Tibial nerve (tissue), 4 donors: ENCODE measurements at regions not wholly inside any gene's neighbourhood (a gene's known extent, or its start where the extent isn't known, plus 50 kb on each side); places are given as distances from the start of the nearest gene placed in this dataset.

Experiments used
- DNase-seq, 2 donors: peaks; one replicate each; pipeline ENCODE4 v3.0.0-alpha.2; 2019; ENCODE audit warnings: low spot score in 2 of 2
- H3K27ac ChIP-seq, 4 donors: fragments of 200-600 bp; sonication (generic) in 3 of 4; one replicate each; pipeline ENCODE4 v1.5.1; 2017 to 2019; ENCODE audit warnings: mild to moderate bottlenecking in 1 of 4
- H3K27me3 ChIP-seq, 2 donors: fragments of 200-600 bp; sonication (generic) in 1 of 2; one replicate each; pipeline versions ENCODE4 v1.5.1 to v1.6.0; 2017 to 2019
- H3K36me3 ChIP-seq, 3 donors: fragments of 200-600 bp; sonication (generic); one replicate each; pipeline ENCODE4 v1.5.1; 2018 to 2019
- H3K4me1 ChIP-seq, 4 donors: fragments of 200-600 bp; sonication (generic) in 3 of 4; one replicate each; pipeline ENCODE4 v1.5.1; 2017 to 2019
- H3K4me3 ChIP-seq, 4 donors: fragments of 200-600 bp; sonication (generic) in 3 of 4; one replicate each; pipeline ENCODE4 v1.5.1; 2017 to 2019; ENCODE audit warnings: mild to moderate bottlenecking in 1 of 4, moderate library complexity in 1 of 4
- H3K9me3 ChIP-seq, 4 donors: fragments of 200-600 bp; sonication (generic) in 3 of 4; one replicate each; pipeline ENCODE4 v1.5.1; 2017 to 2019
- CTCF ChIP-seq, 5 experiments: fragments of 200-600 bp in 3 of 5; fragments of 450-650 bp in 2 of 5; sonication (generic) in 3 of 5; IDR thresholded peaks; one replicate each; pipeline ENCODE4 v1.5.1; 2016 to 2019; ENCODE audit warnings: antibody characterized with exemption in 5 of 5, mild to moderate bottlenecking in 3 of 5, moderate library complexity in 2 of 5
- EP300 ChIP-seq, 2 donors: sonication (generic); formaldehyde crosslinking; IDR thresholded peaks; one replicate each; pipeline ENCODE4 v1.6.1; 2017; ENCODE audit warnings: antibody characterized with exemption in 2 of 2, mild to moderate bottlenecking in 1 of 2
- POLR2A ChIP-seq, 2 donors: fragments of 450-650 bp; IDR thresholded peaks; one replicate each; pipeline ENCODE4 v1.6.1; 2017; ENCODE audit warnings: antibody characterized with exemption in 2 of 2, mild to moderate bottlenecking in 2 of 2, moderate library complexity in 2 of 2
- WGBS, 2 donors: methylation state at CpG; one replicate each; pipeline ENCODE4 v1.1.5; 2018; 5-methylcytosine and 5-hydroxymethylcytosine counted together

DNA sequence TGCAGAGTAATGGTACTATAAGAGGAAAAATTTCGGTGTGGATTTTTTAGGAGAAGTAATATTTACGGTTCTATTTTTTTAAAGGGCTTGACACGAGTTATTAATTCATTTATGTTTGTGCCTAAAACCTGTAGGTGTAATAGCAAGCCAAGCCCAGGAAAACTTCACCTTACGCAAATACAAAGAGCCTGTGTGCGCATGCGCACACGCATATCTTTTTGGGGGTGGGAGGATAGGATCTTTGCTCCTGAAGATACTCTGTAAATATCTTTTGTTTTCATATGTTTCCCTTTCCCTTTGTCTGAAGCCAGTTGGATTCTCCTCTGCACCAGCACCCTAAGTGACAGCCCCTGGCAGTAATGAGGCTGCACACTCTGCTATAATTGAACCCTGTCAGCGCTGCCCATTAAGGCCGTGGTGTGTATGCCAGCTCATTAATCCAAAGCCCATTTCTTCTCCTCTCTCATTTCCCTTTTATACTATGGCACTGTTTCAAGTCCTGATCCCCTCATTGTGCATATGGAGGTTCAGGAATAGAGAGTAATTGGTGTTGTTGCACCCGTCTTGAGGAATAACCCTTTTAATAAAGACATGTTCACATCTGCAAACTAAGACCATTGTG, 327.2 kb upstream of the E2F7 start:
- H3K9me3 ChIP-seq, result no peaks in the 10 kb centered on the region
- no peaks in the 10 kb centered on the region for H3K27me3 ChIP-seq
- TF ChIP-seq EP300 (IDR thresholded peaks at IDR 0.05) (no peak), POLR2A (IDR thresholded peaks at IDR 0.05) (no peak), CTCF (IDR thresholded peaks at IDR 0.05) (no peak)
- H3K4me3 ChIP-seq, result no peak overlapping the region
- no peak overlapping the region for H3K27ac ChIP-seq
- peaks cover 0 to 3% (median 0%) of the 10 kb centered on the region in 4 donors for H3K4me1 ChIP-seq
- DNase-seq, result no peak
- 88 to 90% methylated on average over 10 of the region's 10 CpGs for WGBS, 2 donors
- H3K36me3 ChIP-seq, result no peaks in the 10 kb centered on the region

DNA sequence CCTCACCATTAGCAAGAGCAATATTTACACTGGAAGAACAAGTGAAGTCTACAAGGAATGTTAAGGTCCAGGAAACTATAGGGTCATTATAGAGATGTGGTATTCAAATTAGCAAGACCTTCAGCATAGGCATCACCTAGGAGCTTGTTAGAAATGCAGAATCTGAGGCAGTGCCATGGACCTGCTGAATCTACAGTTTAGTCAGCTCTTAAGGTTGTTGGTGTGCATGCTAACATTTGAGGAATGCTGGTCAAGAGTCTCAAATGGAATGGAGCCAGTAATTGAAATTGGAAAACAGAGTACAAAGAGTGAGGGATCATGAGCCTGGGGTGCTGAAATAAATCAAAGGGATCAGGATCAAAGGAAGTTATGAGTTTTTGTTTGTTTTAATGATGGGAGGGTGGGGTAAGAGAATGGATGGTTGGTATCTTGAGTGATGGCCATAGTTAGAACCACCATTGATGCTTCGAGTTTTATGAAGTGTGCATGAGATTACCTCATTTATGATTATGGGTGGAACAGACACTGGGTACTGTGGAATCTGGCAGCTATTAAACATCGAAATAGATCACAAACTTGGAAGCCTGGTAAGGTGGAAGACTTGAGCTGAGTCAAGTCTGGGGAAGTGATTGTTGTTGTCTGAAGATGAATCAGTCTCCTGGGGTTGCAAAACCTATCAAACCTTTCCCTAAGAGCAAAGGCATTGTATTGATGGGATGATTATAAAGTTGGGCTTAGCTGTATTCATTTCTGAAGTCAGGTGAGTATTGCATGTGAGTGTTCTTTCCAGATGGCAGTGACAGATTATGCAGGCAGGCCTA, 323.3 kb upstream of the E2F7 start:
- no peak for DNase-seq
- 74 to 84% methylated on average over 2 of the region's 2 CpGs for WGBS, 2 donors
- Histone ChIP-seq H3K36me3 (no peaks in the 10 kb centered on the region), H3K4me3 (no peak overlapping the region), H3K27ac (peak overlapping the region in 1 of 4 donors; percentile 59), H3K9me3 (no peaks in the 10 kb centered on the region), H3K4me1 (peaks cover 0 to 10% (median 0%) of the 10 kb centered on the region in 4 donors), H3K27me3 (no peaks in the 10 kb centered on the region)
- TF ChIP-seq EP300 (IDR thresholded peaks at IDR 0.05) (no peak), POLR2A (IDR thresholded peaks at IDR 0.05) (no peak), CTCF (IDR thresholded peaks at IDR 0.05) (no peak)

- H3K4me1 ChIP-seq, result peaks cover 0 to 10% (median 0%) of the 10 kb centered on the region in 4 donors
- 19 to 39% methylated on average over 1 of the region's 1 CpG for WGBS, 2 donors
- no peaks in the 10 kb centered on the region for H3K9me3 ChIP-seq
- no peaks in the 10 kb centered on the region for H3K36me3 ChIP-seq
- no peak for DNase-seq
- H3K27me3 ChIP-seq, result no peaks in the 10 kb centered on the region
- no peak overlapping the region for H3K4me3 ChIP-seq
- TF ChIP-seq CTCF (IDR thresholded peaks at IDR 0.05) (no peak), EP300 (IDR thresholded peaks at IDR 0.05) (no peak), POLR2A (IDR thresholded peaks at IDR 0.05) (no peak)
- H3K27ac ChIP-seq, result peak overlapping the region; percentile 8 to 59 (median 31)
Measured at GRCh38 chr12:77387671-77388070, 322.3 kb upstream of the E2F7 start.

DNA sequence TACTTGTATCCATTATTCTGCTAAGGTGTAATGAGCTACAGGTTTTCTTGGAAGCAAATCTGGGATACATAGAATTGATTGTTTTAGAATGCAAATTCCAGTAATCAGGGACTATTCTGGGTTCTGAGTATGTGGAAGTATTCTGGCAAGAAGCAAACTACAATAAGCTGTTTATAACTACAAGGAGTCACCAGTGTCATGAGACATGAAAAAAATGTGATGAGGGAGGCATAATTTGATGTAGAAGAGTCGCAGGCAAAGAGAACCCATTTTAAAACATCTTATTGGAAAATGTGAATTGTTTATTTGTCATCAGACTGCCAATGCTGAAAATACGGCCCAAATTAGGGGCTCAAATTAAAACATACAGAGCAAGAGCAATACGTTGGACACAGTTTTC, 321.8 kb upstream of the E2F7 start:
- Histone ChIP-seq H3K27ac (peak overlapping the region; percentile 8 to 70 (median 31)), H3K4me3 (no peak overlapping the region), H3K9me3 (no peaks in the 10 kb centered on the region), H3K4me1 (peaks cover 0 to 10% (median 0%) of the 10 kb centered on the region in 4 donors), H3K36me3 (no peaks in the 10 kb centered on the region), H3K27me3 (no peaks in the 10 kb centered on the region)
- no peak for TF ChIP-seq CTCF (IDR thresholded peaks at IDR 0.05)
- 30 to 31% methylated on average over 3 of the region's 3 CpGs for WGBS, 2 donors
- no peak for DNase-seq

- Histone ChIP-seq H3K36me3 (no peaks in the 10 kb centered on the region), H3K4me3 (no peak overlapping the region), H3K27ac (no peak overlapping the region), H3K27me3 (no peaks in the 10 kb centered on the region), H3K4me1 (peaks cover 0 to 10% (median 0%) of the 10 kb centered on the region in 4 donors), H3K9me3 (no peaks in the 10 kb centered on the region)
- no peak for TF ChIP-seq CTCF (IDR thresholded peaks at IDR 0.05)
- TF ChIP-seq EP300 (IDR thresholded peaks at IDR 0.05), result no peak
- TF ChIP-seq POLR2A (IDR thresholded peaks at IDR 0.05), result no peak
- DNase-seq, result no peak
- WGBS, 2 donors, result 88 to 90% methylated on average over 3 of the region's 3 CpGs
Measured at GRCh38 chr12:77384941-77385340, 319.6 kb upstream of the E2F7 start.
